Astrocyte (in vitro differentiated cells and primary cell): ENCODE measurements at regions not wholly inside any gene's neighbourhood (a gene's known extent, or its start where the extent isn't known, plus 50 kb on each side); places are given as distances from the start of the nearest gene placed in this dataset.

ENCODE experiments used
- DNase-seq: peaks from one replicate; pipeline ENCODE4 v3.0.0-alpha.2; 2010; ENCODE audit warnings: low read depth
- FAIRE-seq: peaks from 2 replicates; lab custom pipeline; 2011; peaks lifted over from hg19 to GRCh38; lab: Jason Lieb, UNC
- H2AFZ ChIP-seq: 2 replicates; pipeline ENCODE4 v1.6.0; 2012; ENCODE audit warnings: low read depth, low read length, inconsistent platforms
- H3K27ac ChIP-seq: 2 replicates; pipeline ENCODE4 v1.5.1; 2011; ENCODE audit warnings: low read depth, low read length, inconsistent platforms
- H3K27me3 ChIP-seq: 2 replicates; pipeline ENCODE4 v1.6.0; 2011; ENCODE audit warnings: low read length, inconsistent platforms; ENCODE audit not compliant: insufficient read depth
- H3K36me3 ChIP-seq: 2 replicates; pipeline ENCODE4 v1.5.1; 2011; ENCODE audit warnings: low read length, inconsistent platforms; ENCODE audit not compliant: insufficient read depth
- H3K4me1 ChIP-seq: 2 replicates; pipeline ENCODE4 v1.5.1; 2011; ENCODE audit warnings: low read length, inconsistent platforms; ENCODE audit not compliant: insufficient read depth
- H3K4me2 ChIP-seq: 2 replicates; pipeline ENCODE4 v1.6.0; 2012; ENCODE audit warnings: low read length, inconsistent platforms
- H3K4me3 ChIP-seq: 2 replicates; pipeline ENCODE4 v1.5.1; 2011; ENCODE audit warnings: low read depth, mild to moderate bottlenecking, low read length, inconsistent platforms; ENCODE audit not compliant: insufficient read depth
- H3K79me2 ChIP-seq: 2 replicates; pipeline ENCODE4 v1.6.0; 2012; ENCODE audit warnings: mild to moderate bottlenecking, low read length, inconsistent platforms; ENCODE audit not compliant: insufficient read depth
- H3K9ac ChIP-seq: 2 replicates; pipeline ENCODE4 v1.6.0; 2012; ENCODE audit warnings: mild to moderate bottlenecking, low read length, inconsistent platforms
- H3K9me3 ChIP-seq: 2 replicates; pipeline ENCODE4 v1.5.1; 2012; ENCODE audit warnings: low read depth, mild to moderate bottlenecking, low read length, inconsistent platforms; ENCODE audit not compliant: insufficient read depth
- H4K20me1 ChIP-seq: 2 replicates; pipeline ENCODE4 v1.6.0; 2012; ENCODE audit warnings: low read length, inconsistent platforms; ENCODE audit not compliant: insufficient read depth
- H3K27ac Mint-ChIP-seq: one replicate; pipeline ENCODE4 v1.8.0; 2021; ENCODE audit warnings: mild to moderate bottlenecking, mixed read lengths; ENCODE audit not compliant: unreplicated experiment
- H3K27me3 Mint-ChIP-seq: one replicate; pipeline ENCODE4 v1.8.0; 2021; ENCODE audit warnings: low read depth, mixed read lengths; ENCODE audit not compliant: unreplicated experiment
- H3K36me3 Mint-ChIP-seq: one replicate; pipeline ENCODE4 v1.8.0; 2021; ENCODE audit warnings: low read depth, mixed read lengths; ENCODE audit not compliant: unreplicated experiment
- H3K4me1 Mint-ChIP-seq: one replicate; pipeline ENCODE4 v1.8.0; 2021; ENCODE audit warnings: low read depth, mixed read lengths; ENCODE audit not compliant: unreplicated experiment
- H3K4me3 Mint-ChIP-seq: one replicate; pipeline ENCODE4 v1.8.0; 2021; ENCODE audit warnings: mild to moderate bottlenecking, moderate library complexity, mixed read lengths; ENCODE audit not compliant: unreplicated experiment
- H3K9me3 Mint-ChIP-seq: one replicate; pipeline ENCODE4 v1.8.0; 2021; ENCODE audit warnings: mild to moderate bottlenecking, mixed read lengths; ENCODE audit not compliant: unreplicated experiment
- EZH2 ChIP-seq: IDR thresholded peaks from 2 replicates; pipeline ENCODE4 v1.6.1; 2012; ENCODE audit warnings: mild to moderate bottlenecking, low read length, inconsistent platforms; ENCODE audit not compliant: insufficient read depth
- TF ChIP-seq, protein P1 (sequence below): IDR thresholded peaks from 2 replicates; pipeline ENCODE4 v1.5.1; 2011; ENCODE audit warnings: low read depth, mild to moderate bottlenecking, inconsistent platforms, low read length, moderate library complexity; ENCODE audit not compliant: insufficient read depth

GRCh38 chr10:71039551-71039950 is 151.2 kb upstream of the PCBD1 start:
- Mint-ChIP-seq H3K27me3 (peaks cover 32% of the 10 kb centered on the region), H3K36me3 (no peaks in the 10 kb centered on the region), H3K27ac (no peak overlapping the region), H3K9me3 (no peaks in the 10 kb centered on the region), H3K4me3 (no peak overlapping the region), H3K4me1 (peaks cover 8% of the 10 kb centered on the region)
- H3K27ac ChIP-seq, result no peak overlapping the region
- DNase-seq, result no peak
- no peak overlapping the region for H2AFZ ChIP-seq
- peaks cover 4% of the 10 kb centered on the region for H3K27me3 ChIP-seq
- no peaks in the 10 kb centered on the region for H3K79me2 ChIP-seq
- H3K4me3 ChIP-seq, result no peak overlapping the region
- no peak for FAIRE-seq
- no peaks in the 10 kb centered on the region for H4K20me1 ChIP-seq
- no peaks in the 10 kb centered on the region for H3K36me3 ChIP-seq
- H3K9ac ChIP-seq, result no peak overlapping the region
- H3K4me1 ChIP-seq, result no peaks in the 10 kb centered on the region
- no peaks in the 10 kb centered on the region for H3K9me3 ChIP-seq
- no peak overlapping the region for H3K4me2 ChIP-seq
- TF ChIP-seq EZH2, result no peak
- TF ChIP-seq, protein P1, sequence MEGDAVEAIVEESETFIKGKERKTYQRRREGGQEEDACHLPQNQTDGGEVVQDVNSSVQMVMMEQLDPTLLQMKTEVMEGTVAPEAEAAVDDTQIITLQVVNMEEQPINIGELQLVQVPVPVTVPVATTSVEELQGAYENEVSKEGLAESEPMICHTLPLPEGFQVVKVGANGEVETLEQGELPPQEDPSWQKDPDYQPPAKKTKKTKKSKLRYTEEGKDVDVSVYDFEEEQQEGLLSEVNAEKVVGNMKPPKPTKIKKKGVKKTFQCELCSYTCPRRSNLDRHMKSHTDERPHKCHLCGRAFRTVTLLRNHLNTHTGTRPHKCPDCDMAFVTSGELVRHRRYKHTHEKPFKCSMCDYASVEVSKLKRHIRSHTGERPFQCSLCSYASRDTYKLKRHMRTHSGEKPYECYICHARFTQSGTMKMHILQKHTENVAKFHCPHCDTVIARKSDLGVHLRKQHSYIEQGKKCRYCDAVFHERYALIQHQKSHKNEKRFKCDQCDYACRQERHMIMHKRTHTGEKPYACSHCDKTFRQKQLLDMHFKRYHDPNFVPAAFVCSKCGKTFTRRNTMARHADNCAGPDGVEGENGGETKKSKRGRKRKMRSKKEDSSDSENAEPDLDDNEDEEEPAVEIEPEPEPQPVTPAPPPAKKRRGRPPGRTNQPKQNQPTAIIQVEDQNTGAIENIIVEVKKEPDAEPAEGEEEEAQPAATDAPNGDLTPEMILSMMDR, result no peak

- Histone ChIP-seq H2AFZ (no peak overlapping the region), H3K27me3 (peaks cover 9% of the 10 kb centered on the region), H3K79me2 (no peaks in the 10 kb centered on the region), H4K20me1 (no peaks in the 10 kb centered on the region), H3K4me3 (no peak overlapping the region), H3K4me1 (no peaks in the 10 kb centered on the region), H3K9ac (no peak overlapping the region), H3K36me3 (no peaks in the 10 kb centered on the region), H3K9me3 (no peaks in the 10 kb centered on the region), H3K4me2 (no peak overlapping the region), H3K27ac (no peak overlapping the region)
- H3K4me3 Mint-ChIP-seq, result no peak overlapping the region
- no peak for TF ChIP-seq EZH2
- H3K27ac Mint-ChIP-seq, result no peak overlapping the region
- no peak for DNase-seq
- FAIRE-seq, result no peak
- H3K36me3 Mint-ChIP-seq, result no peaks in the 10 kb centered on the region
- no peaks in the 10 kb centered on the region for H3K9me3 Mint-ChIP-seq
- peaks cover 40% of the 10 kb centered on the region for H3K27me3 Mint-ChIP-seq
- H3K4me1 Mint-ChIP-seq, result peaks cover 8% of the 10 kb centered on the region
These were observed 152.0 kb upstream of the PCBD1 start for GRCh38 chr10:71040343-71040742.

- Histone ChIP-seq H3K79me2 (no peaks in the 10 kb centered on the region), H3K9me3 (no peaks in the 10 kb centered on the region), H3K27ac (no peak overlapping the region), H3K36me3 (no peaks in the 10 kb centered on the region), H3K4me1 (no peaks in the 10 kb centered on the region), H4K20me1 (no peaks in the 10 kb centered on the region), H3K27me3 (peaks cover 7% of the 10 kb centered on the region), H3K4me2 (no peak overlapping the region), H3K9ac (no peak overlapping the region), H3K4me3 (no peak overlapping the region), H2AFZ (no peak overlapping the region)
- Mint-ChIP-seq H3K9me3 (no peaks in the 10 kb centered on the region), H3K4me3 (no peak overlapping the region), H3K27ac (no peak overlapping the region), H3K4me1 (peaks cover 8% of the 10 kb centered on the region), H3K36me3 (no peaks in the 10 kb centered on the region), H3K27me3 (peaks cover 42% of the 10 kb centered on the region)
- DNase-seq (no peak), FAIRE-seq (no peak)
- TF ChIP-seq EZH2, result no peak
- TF ChIP-seq, protein P1, result no peak
These were observed 152.7 kb upstream of the PCBD1 start for GRCh38 chr10:71040846-71041605.
